Naive B cell (primary cell): ENCODE measurements at regions not wholly inside any gene's neighbourhood (a gene's known extent, or its start where the extent isn't known, plus 50 kb on each side); places are given as distances from the start of the nearest gene placed in this dataset.

Source experiments
- ATAC-seq, 2 donors: fragments of 150-1000 bp; cut with Tn5 transposase; 2 replicates each; pipeline ENCODE4 v1.10.0; 2021; ENCODE audit warnings: low read depth in 2 of 2, mild to moderate bottlenecking in 2 of 2, moderate library complexity in 2 of 2
- DNase-seq: peaks from one replicate; pipeline ENCODE4 v3.0.0; 2022
- H3K27ac Mint-ChIP-seq, 6 donors: one replicate each; pipeline ENCODE4 v1.8.0; 2020 to 2022; ENCODE audit warnings: mild to moderate bottlenecking in 6 of 6, mixed read lengths in 6 of 6, moderate library complexity in 5 of 6, inconsistent platforms in 2 of 6
- H3K27me3 Mint-ChIP-seq, 3 donors: one replicate each; pipeline ENCODE4 v1.8.0; 2021 to 2022; ENCODE audit warnings: mixed read lengths in 3 of 3, mild to moderate bottlenecking in 1 of 3
- H3K36me3 Mint-ChIP-seq, 2 donors: one replicate each; pipeline ENCODE4 v1.8.0; 2020 to 2022; ENCODE audit warnings: mixed read lengths in 2 of 2, inconsistent platforms in 1 of 2, mild to moderate bottlenecking in 1 of 2
- H3K4me1 Mint-ChIP-seq, 3 donors: one replicate each; pipeline ENCODE4 v1.8.0; 2020 to 2022; ENCODE audit warnings: mixed read lengths in 3 of 3, inconsistent platforms in 1 of 3, mild to moderate bottlenecking in 1 of 3, moderate library complexity in 1 of 3
- H3K4me3 Mint-ChIP-seq, 8 donors: one replicate each; pipeline ENCODE4 v1.8.0; 2020 to 2022; ENCODE audit warnings: mild to moderate bottlenecking in 8 of 8, mixed read lengths in 8 of 8, moderate library complexity in 8 of 8, inconsistent platforms in 2 of 8
- H3K9me3 Mint-ChIP-seq, 7 donors: one replicate each; pipeline ENCODE4 v1.8.0; 2020 to 2022; ENCODE audit warnings: mixed read lengths in 7 of 7, mild to moderate bottlenecking in 5 of 7, inconsistent platforms in 2 of 7, moderate library complexity in 1 of 7

- H3K9me3 Mint-ChIP-seq, result peaks cover 0 to 4% (median 2%) of the 10 kb centered on the region in 7 donors
- no peak overlapping the region for H3K27ac Mint-ChIP-seq
- DNase-seq (no peak), ATAC-seq (no peak)
- H3K4me3 Mint-ChIP-seq, result no peak overlapping the region
- peaks cover 0 to 3% (median 0%) of the 10 kb centered on the region in 3 donors for H3K4me1 Mint-ChIP-seq
- no peaks in the 10 kb centered on the region for H3K27me3 Mint-ChIP-seq
- H3K36me3 Mint-ChIP-seq, result no peaks in the 10 kb centered on the region
Measured at GRCh38 chr13:88154001-88154400, 482.8 kb downstream of the SLITRK5 start.

GRCh38 chr13:88162076-88162702 lies 491.0 kb downstream of the SLITRK5 start:
- Mint-ChIP-seq H3K27ac (no peak overlapping the region), H3K27me3 (no peaks in the 10 kb centered on the region), H3K36me3 (no peaks in the 10 kb centered on the region), H3K4me3 (no peak overlapping the region), H3K9me3 (peaks cover 0 to 3% (median 0%) of the 10 kb centered on the region in 7 donors), H3K4me1 (no peaks in the 10 kb centered on the region)
- no peak for ATAC-seq
- DNase-seq, result no peak

DNA sequence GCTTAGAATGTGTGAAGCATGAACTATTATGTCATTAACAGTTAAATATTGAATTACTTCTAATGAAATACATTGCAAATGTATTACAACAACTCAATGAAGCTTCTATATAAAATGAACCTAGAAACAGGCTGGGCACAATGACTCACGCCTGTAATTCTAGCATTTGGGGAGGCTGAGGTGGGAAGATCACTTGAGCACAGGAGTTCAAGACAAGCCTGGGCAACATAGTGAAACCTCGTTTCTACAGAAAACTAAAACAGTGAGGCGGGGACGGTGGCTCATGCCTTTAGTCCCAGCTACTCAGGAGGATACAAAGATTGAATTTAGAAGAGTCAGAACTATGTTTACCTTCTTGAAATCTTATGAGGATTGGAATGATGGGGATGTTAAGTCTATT lies 505.1 kb downstream of the SLITRK5 start:
- Mint-ChIP-seq H3K27me3 (no peaks in the 10 kb centered on the region), H3K4me3 (no peak overlapping the region), H3K27ac (no peak overlapping the region), H3K4me1 (no peaks in the 10 kb centered on the region), H3K9me3 (peaks cover 0 to 15% (median 2%) of the 10 kb centered on the region in 7 donors), H3K36me3 (no peaks in the 10 kb centered on the region)
- ATAC-seq (no peak), DNase-seq (no peak)

DNA sequence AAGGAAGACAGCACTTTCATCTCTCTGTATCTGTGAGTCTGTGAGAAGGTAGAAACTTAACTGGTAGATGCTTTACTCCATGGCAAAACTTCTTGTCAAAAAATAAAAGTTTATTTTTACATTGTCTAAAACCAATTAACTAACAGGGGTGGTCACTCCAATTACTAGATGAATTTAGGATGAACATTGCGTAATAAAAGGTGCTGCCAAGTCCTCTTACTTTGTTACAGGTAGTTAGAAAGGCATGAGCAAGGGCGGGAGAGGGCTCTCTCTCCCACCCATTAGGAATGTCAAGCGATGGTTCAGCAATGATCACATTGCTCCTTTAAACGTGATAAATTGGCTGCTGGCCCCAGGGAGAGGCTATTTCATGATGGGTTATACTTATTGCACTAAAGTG lies 512.3 kb downstream of the SLITRK5 start:
- Mint-ChIP-seq H3K27me3 (no peaks in the 10 kb centered on the region), H3K36me3 (no peaks in the 10 kb centered on the region), H3K9me3 (no peaks in the 10 kb centered on the region), H3K4me3 (no peak overlapping the region), H3K4me1 (no peaks in the 10 kb centered on the region), H3K27ac (no peak overlapping the region)
- ATAC-seq (no peak), DNase-seq (no peak)

DNA sequence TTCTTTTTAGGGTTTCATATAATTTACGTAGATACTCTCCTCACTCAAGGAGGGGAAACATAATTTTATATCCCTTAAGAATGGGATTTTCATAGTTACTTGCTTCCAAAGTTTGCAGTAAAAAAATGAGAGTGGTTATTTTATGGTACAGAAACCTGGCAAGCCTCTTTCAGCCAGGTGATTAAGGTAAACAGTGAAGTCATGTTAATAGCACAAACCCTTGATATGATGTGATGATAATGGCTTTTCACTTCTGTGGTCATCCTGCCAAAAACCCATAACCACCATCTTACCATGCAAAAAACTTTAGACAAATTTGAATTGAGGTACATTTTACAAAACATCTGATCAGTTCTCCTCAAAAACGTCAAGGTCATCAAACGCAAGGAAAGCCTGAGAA lies 517.8 kb downstream of the SLITRK5 start:
- H3K36me3 Mint-ChIP-seq, result no peaks in the 10 kb centered on the region
- no peak overlapping the region for H3K27ac Mint-ChIP-seq
- no peaks in the 10 kb centered on the region for H3K4me1 Mint-ChIP-seq
- ATAC-seq, result no peak
- DNase-seq, result no peak
- peaks cover 0 to 11% (median 0%) of the 10 kb centered on the region in 7 donors for H3K9me3 Mint-ChIP-seq
- H3K4me3 Mint-ChIP-seq, result no peak overlapping the region
- no peaks in the 10 kb centered on the region for H3K27me3 Mint-ChIP-seq

DNA sequence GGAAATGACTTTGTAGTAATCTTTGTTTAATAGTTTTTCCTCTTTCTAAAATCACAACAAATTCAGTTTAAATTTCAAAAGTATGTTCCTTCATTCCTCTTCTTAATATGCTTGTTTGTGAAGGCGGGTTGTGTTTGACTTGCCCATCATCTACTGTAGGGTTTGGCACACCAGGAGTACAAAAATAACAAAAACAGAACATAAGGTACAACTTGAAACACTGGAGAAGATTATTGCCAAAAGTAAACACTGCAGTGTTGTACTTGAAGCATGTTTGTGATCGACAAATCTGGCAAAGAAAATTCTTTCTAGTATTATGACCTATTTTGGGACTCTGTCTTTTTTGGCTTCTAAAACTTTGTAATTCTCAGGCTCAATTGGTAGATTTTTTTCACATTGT lies 518.6 kb downstream of the SLITRK5 start:
- H3K36me3 Mint-ChIP-seq, result no peaks in the 10 kb centered on the region
- H3K27ac Mint-ChIP-seq, result no peak overlapping the region
- H3K27me3 Mint-ChIP-seq, result no peaks in the 10 kb centered on the region
- DNase-seq (no peak), ATAC-seq (no peak)
- H3K9me3 Mint-ChIP-seq, result peaks cover 0 to 11% (median 0%) of the 10 kb centered on the region in 7 donors
- H3K4me1 Mint-ChIP-seq, result no peaks in the 10 kb centered on the region
- H3K4me3 Mint-ChIP-seq, result no peak overlapping the region

DNA sequence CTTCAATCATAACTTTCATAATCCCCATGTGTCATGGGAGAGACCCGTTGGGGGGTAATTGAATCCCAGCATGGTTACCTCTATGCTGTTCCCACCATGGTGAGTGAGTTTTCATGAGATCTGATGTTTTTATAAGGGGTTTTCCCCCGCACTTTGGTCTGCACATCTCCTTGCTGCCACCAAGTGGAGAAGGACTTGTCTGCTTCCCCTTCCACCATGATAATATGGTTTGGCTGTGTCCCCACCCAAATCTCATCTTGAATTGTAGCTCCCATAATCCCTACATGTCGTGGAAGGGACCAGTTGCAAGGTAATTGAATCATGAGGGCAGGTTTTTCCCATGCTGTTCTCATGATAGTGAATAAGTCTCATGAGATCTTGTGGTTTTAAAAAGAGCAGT lies 524.9 kb downstream of the SLITRK5 start:
- H3K36me3 Mint-ChIP-seq, result peaks cover 0 to 8% of the 10 kb centered on the region in 2 donors
- H3K4me1 Mint-ChIP-seq, result no peaks in the 10 kb centered on the region
- no peak overlapping the region for H3K27ac Mint-ChIP-seq
- H3K4me3 Mint-ChIP-seq, result no peak overlapping the region
- H3K27me3 Mint-ChIP-seq, result no peaks in the 10 kb centered on the region
- H3K9me3 Mint-ChIP-seq, result peaks cover 0 to 22% (median 7%) of the 10 kb centered on the region in 7 donors
- ATAC-seq (no peak), DNase-seq (no peak)

GRCh38 chr13:88217372-88217771 lies 546.2 kb downstream of the SLITRK5 start:
- Mint-ChIP-seq H3K36me3 (no peaks in the 10 kb centered on the region), H3K4me1 (no peaks in the 10 kb centered on the region), H3K4me3 (no peak overlapping the region), H3K9me3 (peaks cover 0 to 4% (median 0%) of the 10 kb centered on the region in 7 donors), H3K27me3 (no peaks in the 10 kb centered on the region), H3K27ac (no peak overlapping the region)
- ATAC-seq, result no peak
- DNase-seq, result no peak

- H3K36me3 Mint-ChIP-seq, result no peaks in the 10 kb centered on the region
- ATAC-seq, result no peak
- no peaks in the 10 kb centered on the region for H3K4me1 Mint-ChIP-seq
Measured at GRCh38 chr13:88217883-88218282, 546.7 kb downstream of the SLITRK5 start.

GRCh38 chr13:88223958-88224357 lies 552.8 kb downstream of the SLITRK5 start:
- Mint-ChIP-seq H3K27me3 (no peaks in the 10 kb centered on the region), H3K4me3 (no peak overlapping the region), H3K4me1 (no peaks in the 10 kb centered on the region), H3K9me3 (peaks cover 0 to 2% (median 0%) of the 10 kb centered on the region in 7 donors), H3K27ac (no peak overlapping the region), H3K36me3 (no peaks in the 10 kb centered on the region)
- DNase-seq, result no peak
- no peak for ATAC-seq

More at GRCh38 chr13:88217883-88218282, 546.7 kb downstream of the SLITRK5 start:
- DNase-seq, result no peak
- no peaks in the 10 kb centered on the region for H3K27me3 Mint-ChIP-seq
- peaks cover 0 to 4% (median 0%) of the 10 kb centered on the region in 7 donors for H3K9me3 Mint-ChIP-seq
- no peak overlapping the region for H3K27ac Mint-ChIP-seq
- no peak overlapping the region for H3K4me3 Mint-ChIP-seq

DNA sequence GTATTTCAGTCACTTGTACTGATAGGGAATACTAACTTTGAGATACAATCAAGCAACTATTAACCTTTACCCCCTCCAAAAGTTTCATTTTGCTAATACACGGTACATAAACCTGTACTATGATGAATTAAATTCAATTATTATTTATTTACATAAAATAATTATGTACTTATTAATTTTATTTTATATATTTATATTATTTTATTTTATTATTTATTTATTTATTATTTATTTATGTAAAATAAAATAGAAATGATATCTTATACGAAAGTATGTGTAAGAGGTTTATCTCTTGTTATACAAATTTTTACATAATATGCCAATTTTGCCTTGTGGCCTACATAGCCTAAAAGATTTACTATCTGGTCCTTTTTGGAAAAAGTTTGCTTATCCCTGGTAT lies 564.3 kb downstream of the SLITRK5 start:
- DNase-seq (no peak), ATAC-seq (no peak)
- H3K4me1 Mint-ChIP-seq, result no peaks in the 10 kb centered on the region
- peaks cover 0 to 5% (median 0%) of the 10 kb centered on the region in 7 donors for H3K9me3 Mint-ChIP-seq
- H3K4me3 Mint-ChIP-seq, result no peak overlapping the region
- H3K36me3 Mint-ChIP-seq, result no peaks in the 10 kb centered on the region
- no peak overlapping the region for H3K27ac Mint-ChIP-seq
- H3K27me3 Mint-ChIP-seq, result no peaks in the 10 kb centered on the region

DNA sequence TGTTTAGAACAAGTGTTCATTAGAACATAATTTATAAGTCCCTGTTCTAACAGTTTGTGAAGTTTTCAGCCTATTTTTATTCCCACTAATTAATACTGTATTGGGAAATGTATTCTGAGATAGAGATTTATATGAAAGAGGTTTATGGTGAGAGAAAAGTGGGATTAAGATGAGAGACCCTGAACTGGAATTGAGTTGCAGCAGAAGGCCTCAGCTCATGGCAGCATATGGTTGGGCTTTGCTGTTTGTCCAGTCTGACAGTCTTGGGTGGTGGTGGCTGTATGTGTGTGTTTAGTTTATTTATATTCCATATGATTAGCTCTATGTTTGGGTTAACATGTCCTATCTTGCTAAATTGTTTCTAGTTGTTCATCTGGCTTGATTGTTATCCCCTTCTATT lies 575.1 kb downstream of the SLITRK5 start:
- Mint-ChIP-seq H3K4me1 (no peaks in the 10 kb centered on the region), H3K27me3 (no peaks in the 10 kb centered on the region), H3K9me3 (no peaks in the 10 kb centered on the region), H3K36me3 (no peaks in the 10 kb centered on the region), H3K4me3 (no peak overlapping the region), H3K27ac (no peak overlapping the region)
- DNase-seq, result no peak
- ATAC-seq, result no peak

DNA sequence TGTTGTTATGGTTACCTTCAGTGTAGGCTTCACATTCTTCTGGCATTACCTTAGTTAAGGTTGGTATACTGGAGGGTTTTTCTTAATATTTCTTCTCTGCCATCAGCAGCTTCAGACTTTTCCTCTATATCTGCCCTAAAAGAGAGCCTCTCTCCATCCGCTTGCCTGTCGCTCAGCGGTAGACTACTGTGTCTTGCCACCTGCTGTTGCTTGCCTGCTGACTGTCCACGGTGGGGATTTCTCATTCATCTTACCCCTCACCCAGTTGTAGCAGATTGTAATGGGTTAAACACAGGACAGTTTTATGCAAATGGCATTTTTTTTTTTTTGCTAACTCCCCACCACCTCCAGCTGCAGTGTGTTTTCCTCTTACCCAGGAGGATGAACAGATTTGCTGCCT lies 577.2 kb downstream of the SLITRK5 start:
- no peaks in the 10 kb centered on the region for H3K9me3 Mint-ChIP-seq
- H3K27me3 Mint-ChIP-seq, result no peaks in the 10 kb centered on the region
- no peak overlapping the region for H3K27ac Mint-ChIP-seq
- no peaks in the 10 kb centered on the region for H3K4me1 Mint-ChIP-seq
- ATAC-seq, result no peak
- no peak for DNase-seq
- H3K4me3 Mint-ChIP-seq, result no peak overlapping the region
- no peaks in the 10 kb centered on the region for H3K36me3 Mint-ChIP-seq

GRCh38 chr13:88257706-88258105 lies 586.5 kb downstream of the SLITRK5 start:
- H3K9me3 Mint-ChIP-seq, result peaks cover 0 to 4% (median 0%) of the 10 kb centered on the region in 7 donors
- H3K27me3 Mint-ChIP-seq, result peaks cover 0 to 4% (median 0%) of the 10 kb centered on the region in 3 donors
- H3K27ac Mint-ChIP-seq, result peak overlapping the region in 1 of 6 donors; percentile 66
- H3K4me1 Mint-ChIP-seq, result no peaks in the 10 kb centered on the region
- DNase-seq (no peak), ATAC-seq (no peak)
- H3K36me3 Mint-ChIP-seq, result no peaks in the 10 kb centered on the region
- no peak overlapping the region for H3K4me3 Mint-ChIP-seq

- Mint-ChIP-seq H3K36me3 (no peaks in the 10 kb centered on the region), H3K27ac (no peak overlapping the region), H3K4me1 (no peaks in the 10 kb centered on the region), H3K27me3 (no peaks in the 10 kb centered on the region), H3K4me3 (no peak overlapping the region), H3K9me3 (peaks cover 0 to 4% (median 0%) of the 10 kb centered on the region in 7 donors)
- DNase-seq (no peak), ATAC-seq (no peak)
Measured at GRCh38 chr13:88263808-88264207, 592.6 kb downstream of the SLITRK5 start.
